AG09319 (cell line): ENCODE measurements at regions not wholly inside any gene's neighbourhood (a gene's known extent, or its start where the extent isn't known, plus 50 kb on each side); places are given as distances from the start of the nearest gene placed in this dataset.

ENCODE experiments used
- DNase-seq: peaks from one replicate; pipeline ENCODE4 v3.0.0-alpha.2; 2010; ENCODE audit warnings: low read depth; ENCODE audit errors: extremely low read depth
- CTCF ChIP-seq: IDR thresholded peaks from 2 replicates; pipeline ENCODE4 v1.5.1; 2011; ENCODE audit warnings: low read depth, mild to moderate bottlenecking, inconsistent platforms, low read length, moderate library complexity

DNA sequence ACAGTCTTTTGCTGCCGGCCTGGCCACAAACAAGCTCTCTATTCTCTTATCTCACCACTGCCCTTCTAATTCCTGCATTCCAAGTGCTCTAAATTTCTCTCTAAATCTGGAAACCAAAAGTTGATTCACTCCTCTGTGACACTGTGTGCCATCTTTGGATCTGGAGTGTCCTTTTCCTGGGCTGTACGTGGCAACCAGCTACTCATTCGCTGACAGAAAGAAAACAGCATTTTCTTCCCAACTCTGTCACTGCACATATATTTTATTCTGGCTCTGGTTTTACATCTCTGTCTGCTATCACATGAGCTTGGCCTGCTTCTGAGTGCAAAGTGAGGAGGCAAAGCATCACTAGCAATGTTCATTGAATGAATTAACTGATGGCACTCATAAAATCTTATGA is 397.2 kb upstream of the MAP3K7 start:
- TF ChIP-seq CTCF: no peak
- DNase-seq: no peak

GRCh38 chr6:90983462-90983861 is 396.6 kb upstream of the MAP3K7 start:
- no peak for TF ChIP-seq CTCF

GRCh38 chr6:90982581-90982980 is 395.7 kb upstream of the MAP3K7 start:
- no peak for DNase-seq
- TF ChIP-seq CTCF: no peak

More at GRCh38 chr6:90983462-90983861, 396.6 kb upstream of the MAP3K7 start:
- no peak for DNase-seq

GRCh38 chr6:90982051-90982450 is 395.2 kb upstream of the MAP3K7 start:
- DNase-seq: no peak
- no peak for TF ChIP-seq CTCF

DNA sequence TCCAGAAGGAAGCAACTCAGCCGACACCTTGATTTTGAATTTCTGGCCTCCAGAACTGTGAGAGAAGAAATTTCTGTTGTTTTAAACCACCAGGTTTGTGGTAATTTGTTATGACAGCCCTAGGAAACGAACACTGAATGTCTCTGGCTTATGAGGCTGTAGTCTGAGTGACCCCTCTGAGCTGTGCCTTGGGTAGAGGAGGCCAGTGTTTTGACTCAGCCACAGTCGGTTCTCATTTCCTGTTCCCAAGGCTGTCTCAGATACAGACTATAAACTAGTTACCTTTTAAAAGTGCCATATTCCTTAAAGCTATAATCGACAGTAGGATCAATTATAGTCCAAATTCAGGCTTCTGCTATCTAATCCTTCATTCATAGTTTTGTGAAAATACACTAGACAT is 391.2 kb upstream of the MAP3K7 start:
- no peak for TF ChIP-seq CTCF
- no peak for DNase-seq

DNA sequence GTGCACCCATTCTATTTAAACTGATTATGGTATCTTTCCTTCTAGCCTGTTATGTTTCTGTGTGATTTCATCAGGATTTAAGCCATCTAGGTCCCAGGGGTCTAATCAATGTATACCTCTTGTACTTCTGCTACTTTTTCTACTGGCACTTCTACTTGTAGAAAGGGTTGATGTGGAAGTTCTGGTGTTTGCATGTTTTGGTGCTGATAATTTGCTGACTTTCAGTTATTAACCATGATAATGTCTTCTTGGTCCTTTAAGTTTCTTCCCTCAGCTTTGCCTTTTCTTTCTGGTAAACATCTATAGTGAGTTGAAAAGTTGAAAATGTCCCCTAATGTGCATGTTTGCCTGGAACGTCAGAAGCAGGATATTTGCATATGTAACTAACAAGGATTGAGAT is 390.6 kb upstream of the MAP3K7 start:
- no peak for DNase-seq
- no peak for TF ChIP-seq CTCF

DNA sequence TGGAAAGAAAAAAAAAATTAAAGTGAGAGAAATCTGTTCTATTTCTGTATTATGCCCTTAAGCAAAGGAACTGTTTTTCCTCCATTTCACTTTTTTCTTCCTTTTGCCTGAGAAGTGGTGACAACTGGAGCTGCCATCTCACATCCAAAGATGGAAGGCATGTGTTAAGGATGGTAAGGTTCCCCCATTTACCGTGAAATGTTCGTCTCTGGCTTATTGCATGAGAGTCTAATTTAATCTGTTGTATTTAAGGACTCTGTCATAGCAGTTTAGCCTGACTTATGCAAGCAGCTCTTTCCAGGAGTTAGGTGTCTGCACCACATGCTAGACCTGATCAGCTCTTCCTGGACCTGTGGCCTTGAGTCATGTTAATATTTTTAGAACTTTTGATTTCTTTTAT is 389.5 kb upstream of the MAP3K7 start:
- no peak for TF ChIP-seq CTCF

DNA sequence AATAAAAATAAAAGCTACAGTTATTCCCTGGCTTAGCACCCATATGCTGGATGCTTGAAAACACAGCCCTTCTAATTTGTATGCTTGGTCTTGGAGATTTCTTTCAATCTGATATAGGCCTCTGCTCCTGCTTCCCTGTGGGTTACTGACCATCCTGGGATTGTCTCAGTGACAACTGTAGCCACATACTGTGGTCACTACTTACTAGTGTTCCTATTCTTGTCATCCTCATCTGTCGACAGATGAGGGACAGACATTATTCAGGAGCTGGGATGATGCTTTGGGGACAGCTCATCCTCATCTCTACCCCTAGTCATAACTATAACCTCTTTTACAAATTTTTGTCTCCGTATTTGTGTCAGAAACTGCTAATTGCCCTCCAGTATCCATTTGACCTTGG is 388.9 kb upstream of the MAP3K7 start:
- TF ChIP-seq CTCF: no peak
- no peak for DNase-seq

More for the DNA sequence above, 389.5 kb upstream of the MAP3K7 start:
- DNase-seq: no peak
